GM23338 (cell line): ENCODE measurements at regions not wholly inside any gene's neighbourhood (a gene's known extent, or its start where the extent isn't known, plus 50 kb on each side); places are given as distances from the start of the nearest gene placed in this dataset.

ENCODE experiments used
- ATAC-seq: fragments of 200-7000 bp; cut with Tn5 transposase; 3 replicates; pipeline ENCODE4 v1.9.1; 2020
- DNase-seq: peaks from one replicate; pipeline ENCODE4 v3.0.0-alpha.2; 2015; ENCODE audit warnings: low spot score
- H2AFZ ChIP-seq: fragments of 200-600 bp; sonication (generic); 2 replicates; pipeline ENCODE4 v1.8.0; 2016; ENCODE audit warnings: antibody characterized with exemption, mild to moderate bottlenecking, moderate library complexity
- H3F3A ChIP-seq: fragments of 200-600 bp; sonication (generic); replicated peaks from 2 replicates; pipeline ENCODE4 v1.8.0; 2017; ENCODE audit warnings: antibody characterized with exemption, mixed run types, low read depth
- H3K27ac ChIP-seq: fragments of 200-600 bp; sonication (generic); 2 replicates; pipeline ENCODE4 v1.6.1; 2016; ENCODE audit warnings: low read depth
- H3K27me3 ChIP-seq: fragments of 200-600 bp; sonication (generic); 2 replicates; pipeline ENCODE4 v1.8.0; 2016; ENCODE audit warnings: mild to moderate bottlenecking, mixed run types, moderate library complexity; ENCODE audit not compliant: insufficient read depth
- H3K36me3 ChIP-seq: fragments of 200-600 bp; sonication (generic); 2 replicates; pipeline ENCODE4 v1.8.0; 2016; ENCODE audit warnings: mild to moderate bottlenecking; ENCODE audit not compliant: insufficient read depth
- H3K4me1 ChIP-seq: fragments of 200-600 bp; sonication (generic); 2 replicates; pipeline ENCODE4 v1.8.0; 2016; ENCODE audit warnings: mild to moderate bottlenecking, moderate library complexity; ENCODE audit not compliant: insufficient read depth
- H3K4me2 ChIP-seq: fragments of 200-600 bp; sonication (generic); 2 replicates; pipeline ENCODE4 v1.7.1; 2017; ENCODE audit warnings: mixed run types
- H3K4me3 ChIP-seq: fragments of 200-600 bp; sonication (generic); 2 replicates; pipeline ENCODE4 v1.6.1; 2016; ENCODE audit warnings: mixed run types
- H3K79me2 ChIP-seq: fragments of 200-600 bp; sonication (generic); replicated peaks from 2 replicates; pipeline ENCODE4 v1.8.0; 2017; ENCODE audit warnings: mild to moderate bottlenecking; ENCODE audit not compliant: insufficient read depth
- H3K9me2 ChIP-seq: fragments of 200-600 bp; sonication (generic); 2 replicates; pipeline ENCODE4 v1.8.0; 2017; ENCODE audit not compliant: insufficient read depth
- H4K20me1 ChIP-seq: fragments of 200-600 bp; sonication (generic); replicated peaks from 2 replicates; pipeline ENCODE4 v1.8.0; 2017; ENCODE audit warnings: mild to moderate bottlenecking; ENCODE audit not compliant: insufficient read depth
- H3K27ac Mint-ChIP-seq: 2 replicates; pipeline ENCODE4 v1.8.0; 2020; ENCODE audit warnings: inconsistent platforms, mild to moderate bottlenecking, moderate library complexity, mixed read lengths
- H3K27me3 Mint-ChIP-seq: 3 replicates; pipeline ENCODE4 v1.8.0; 2022; ENCODE audit warnings: low read depth, mild to moderate bottlenecking, moderate library complexity, mixed read lengths, inconsistent platforms; ENCODE audit not compliant: insufficient read depth, poor library complexity
- H3K36me3 Mint-ChIP-seq: 3 replicates; pipeline ENCODE4 v1.8.0; 2021; ENCODE audit warnings: low read depth, mild to moderate bottlenecking, inconsistent platforms, moderate library complexity, mixed read lengths
- H3K4me1 Mint-ChIP-seq: 3 replicates; pipeline ENCODE4 v1.8.0; 2020; ENCODE audit warnings: mild to moderate bottlenecking, inconsistent platforms, mixed read lengths
- H3K4me3 Mint-ChIP-seq: 3 replicates; pipeline ENCODE4 v1.8.0; 2021; ENCODE audit warnings: moderate library complexity, mild to moderate bottlenecking, inconsistent platforms, mixed read lengths
- H3K9me3 Mint-ChIP-seq: 3 replicates; pipeline ENCODE4 v1.8.0; 2020; ENCODE audit warnings: moderate library complexity, mild to moderate bottlenecking, inconsistent platforms, mixed read lengths
- CREB1 ChIP-seq: fragments of 250-450 bp; sonication (Bioruptor Pico); IDR thresholded peaks from 2 replicates; pipeline ENCODE4 v1.5.0; 2020; ENCODE audit warnings: low read depth, mild to moderate bottlenecking, moderate library complexity
- EZH2 ChIP-seq: fragments of 200-600 bp; sonication (generic); IDR thresholded peaks from one replicate; pipeline ENCODE4 v1.8.0; 2017; ENCODE audit warnings: antibody characterized with exemption, mild to moderate bottlenecking, low read depth; ENCODE audit not compliant: unreplicated experiment
- EZH2phosphoT487 ChIP-seq: fragments of 200-600 bp; sonication (generic); IDR thresholded peaks from one replicate; pipeline ENCODE4 v1.8.1; 2018; ENCODE audit warnings: antibody characterized with exemption; ENCODE audit not compliant: unreplicated experiment
- JUNB ChIP-seq: IDR thresholded peaks from one replicate; pipeline ENCODE4 v1.6.1; 2016; ENCODE audit warnings: antibody characterized with exemption; ENCODE audit not compliant: unreplicated experiment
- NANOG ChIP-seq: IDR thresholded peaks from 2 replicates; pipeline ENCODE4 v1.6.1; 2016; ENCODE audit warnings: antibody characterized with exemption, borderline replicate concordance
- STAT1 ChIP-seq: IDR thresholded peaks from one replicate; pipeline ENCODE4 v1.6.1; 2016; ENCODE audit warnings: antibody characterized with exemption; ENCODE audit not compliant: unreplicated experiment
- ZNF114 ChIP-seq: fragments of 250-450 bp; sonication (Bioruptor Pico); IDR thresholded peaks from 2 replicates; pipeline ENCODE4 v1.5.0; 2020; ENCODE audit warnings: mild to moderate bottlenecking, moderate library complexity
- ZNF331 ChIP-seq: fragments of 250-450 bp; sonication (Bioruptor Pico); IDR thresholded peaks from 2 replicates; pipeline ENCODE4 v1.5.0; 2020; ENCODE audit warnings: low read depth, mild to moderate bottlenecking, moderate library complexity
- TF ChIP-seq, protein P1 (sequence below): IDR thresholded peaks from one replicate; pipeline ENCODE4 v1.6.1; 2018; ENCODE audit warnings: antibody characterized with exemption; ENCODE audit not compliant: unreplicated experiment
- TF ChIP-seq, protein P2 (sequence below): IDR thresholded peaks from 2 replicates; pipeline ENCODE4 v1.6.1; 2016; ENCODE audit warnings: antibody characterized with exemption
- TF ChIP-seq, protein P3 (sequence below): fragments of 250-450 bp; sonication (Bioruptor Pico); IDR thresholded peaks from 2 replicates; pipeline ENCODE4 v1.5.0; 2020; ENCODE audit warnings: mild to moderate bottlenecking, moderate library complexity

DNA sequence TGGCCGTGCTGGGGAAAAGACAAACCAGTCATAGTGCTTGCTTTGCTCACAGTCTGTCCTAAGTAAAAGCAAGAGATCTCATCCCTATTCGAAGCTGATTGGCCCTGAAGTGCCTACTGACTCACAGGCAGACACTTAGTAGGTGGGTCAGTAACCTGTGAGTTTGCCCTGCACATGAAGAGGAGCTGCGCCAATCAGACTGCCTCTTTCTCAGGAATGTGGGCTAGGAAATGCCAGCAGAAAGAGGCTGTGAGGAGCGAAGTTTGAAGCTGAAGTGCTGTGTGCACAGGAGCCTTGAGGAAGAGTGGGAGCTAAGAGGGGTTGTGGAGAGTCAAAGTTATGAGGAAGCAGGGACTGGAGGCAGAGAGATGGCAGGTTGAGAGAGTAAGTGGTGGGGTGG lies 126.8 kb downstream of the IL20RB start:
- TF ChIP-seq, protein P1, sequence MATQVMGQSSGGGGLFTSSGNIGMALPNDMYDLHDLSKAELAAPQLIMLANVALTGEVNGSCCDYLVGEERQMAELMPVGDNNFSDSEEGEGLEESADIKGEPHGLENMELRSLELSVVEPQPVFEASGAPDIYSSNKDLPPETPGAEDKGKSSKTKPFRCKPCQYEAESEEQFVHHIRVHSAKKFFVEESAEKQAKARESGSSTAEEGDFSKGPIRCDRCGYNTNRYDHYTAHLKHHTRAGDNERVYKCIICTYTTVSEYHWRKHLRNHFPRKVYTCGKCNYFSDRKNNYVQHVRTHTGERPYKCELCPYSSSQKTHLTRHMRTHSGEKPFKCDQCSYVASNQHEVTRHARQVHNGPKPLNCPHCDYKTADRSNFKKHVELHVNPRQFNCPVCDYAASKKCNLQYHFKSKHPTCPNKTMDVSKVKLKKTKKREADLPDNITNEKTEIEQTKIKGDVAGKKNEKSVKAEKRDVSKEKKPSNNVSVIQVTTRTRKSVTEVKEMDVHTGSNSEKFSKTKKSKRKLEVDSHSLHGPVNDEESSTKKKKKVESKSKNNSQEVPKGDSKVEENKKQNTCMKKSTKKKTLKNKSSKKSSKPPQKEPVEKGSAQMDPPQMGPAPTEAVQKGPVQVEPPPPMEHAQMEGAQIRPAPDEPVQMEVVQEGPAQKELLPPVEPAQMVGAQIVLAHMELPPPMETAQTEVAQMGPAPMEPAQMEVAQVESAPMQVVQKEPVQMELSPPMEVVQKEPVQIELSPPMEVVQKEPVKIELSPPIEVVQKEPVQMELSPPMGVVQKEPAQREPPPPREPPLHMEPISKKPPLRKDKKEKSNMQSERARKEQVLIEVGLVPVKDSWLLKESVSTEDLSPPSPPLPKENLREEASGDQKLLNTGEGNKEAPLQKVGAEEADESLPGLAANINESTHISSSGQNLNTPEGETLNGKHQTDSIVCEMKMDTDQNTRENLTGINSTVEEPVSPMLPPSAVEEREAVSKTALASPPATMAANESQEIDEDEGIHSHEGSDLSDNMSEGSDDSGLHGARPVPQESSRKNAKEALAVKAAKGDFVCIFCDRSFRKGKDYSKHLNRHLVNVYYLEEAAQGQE, result no peak
- TF ChIP-seq EZH2phosphoT487, result no peak
- TF ChIP-seq, protein P2, sequence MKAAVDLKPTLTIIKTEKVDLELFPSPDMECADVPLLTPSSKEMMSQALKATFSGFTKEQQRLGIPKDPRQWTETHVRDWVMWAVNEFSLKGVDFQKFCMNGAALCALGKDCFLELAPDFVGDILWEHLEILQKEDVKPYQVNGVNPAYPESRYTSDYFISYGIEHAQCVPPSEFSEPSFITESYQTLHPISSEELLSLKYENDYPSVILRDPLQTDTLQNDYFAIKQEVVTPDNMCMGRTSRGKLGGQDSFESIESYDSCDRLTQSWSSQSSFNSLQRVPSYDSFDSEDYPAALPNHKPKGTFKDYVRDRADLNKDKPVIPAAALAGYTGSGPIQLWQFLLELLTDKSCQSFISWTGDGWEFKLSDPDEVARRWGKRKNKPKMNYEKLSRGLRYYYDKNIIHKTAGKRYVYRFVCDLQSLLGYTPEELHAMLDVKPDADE, result no peak
- Histone ChIP-seq H3K27ac (no peak overlapping the region), H3K4me2 (no peak overlapping the region), H3K27me3 (no peaks in the 10 kb centered on the region), H3K36me3 (no peaks in the 10 kb centered on the region), H3K79me2 (no peaks in the 10 kb centered on the region), H2AFZ (peak overlapping the region; percentile 70; the same call in 1 of the 2 replicates), H3K4me3 (no peak overlapping the region), H4K20me1 (no peaks in the 10 kb centered on the region), H3K4me1 (no peaks in the 10 kb centered on the region), H3K9me2 (0 out of 2 replicates have a peak, but pooled peaks cover 6% of the 10 kb centered on the region), H3F3A (no peaks in the 10 kb centered on the region)
- no peaks in the 10 kb centered on the region; the same call in 2 of the 3 replicates for H3K9me3 Mint-ChIP-seq
- no peak overlapping the region for H3K27ac Mint-ChIP-seq
- peaks cover 6% of the 10 kb centered on the region; the same call in 1 of the 3 replicates for H3K4me1 Mint-ChIP-seq
- peak; percentile 24 for DNase-seq
- H3K4me3 Mint-ChIP-seq, result no peak overlapping the region
- H3K27me3 Mint-ChIP-seq, result peaks cover 3% of the 10 kb centered on the region
- no peaks in the 10 kb centered on the region for H3K36me3 Mint-ChIP-seq
- ATAC-seq, result peak; percentile 52

DNA sequence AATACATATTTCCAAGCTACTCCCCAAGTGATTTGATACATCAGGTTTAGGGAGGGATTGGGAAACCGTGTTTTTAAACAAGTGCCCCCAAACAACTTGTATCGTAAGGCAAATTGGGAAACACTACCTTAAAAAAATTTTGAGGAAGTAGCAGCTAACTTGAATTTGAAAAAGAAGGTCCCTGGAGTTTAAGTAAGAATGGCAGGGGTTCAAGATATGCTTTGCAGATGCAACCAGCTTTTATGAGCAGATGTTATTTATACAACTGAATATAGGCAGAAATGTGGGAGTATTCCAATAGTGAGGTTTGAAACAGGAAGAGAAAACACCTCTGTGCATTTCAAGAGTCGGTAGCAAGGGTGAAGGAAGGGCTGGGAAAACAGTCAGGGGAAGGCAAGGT lies 139.6 kb downstream of the IL20RB start:
- Histone ChIP-seq H3K9me2 (no peaks in the 10 kb centered on the region), H3K4me3 (no peak overlapping the region), H2AFZ (peak overlapping the region; percentile 77), H3K79me2 (no peaks in the 10 kb centered on the region), H3K27me3 (no peaks in the 10 kb centered on the region), H4K20me1 (no peaks in the 10 kb centered on the region), H3F3A (no peaks in the 10 kb centered on the region), H3K4me2 (no peak overlapping the region), H3K36me3 (no peaks in the 10 kb centered on the region), H3K4me1 (peaks cover 12% of the 10 kb centered on the region), H3K27ac (no peak overlapping the region)
- H3K36me3 Mint-ChIP-seq, result no peaks in the 10 kb centered on the region
- peaks cover 3% of the 10 kb centered on the region; the same call in 2 of the 3 replicates for H3K9me3 Mint-ChIP-seq
- H3K27me3 Mint-ChIP-seq, result peaks cover 4% of the 10 kb centered on the region
- ATAC-seq (no peak), DNase-seq (no peak)
- peak overlapping the region; percentile 32 for H3K27ac Mint-ChIP-seq
- H3K4me3 Mint-ChIP-seq, result no peak overlapping the region
- peaks cover 14% of the 10 kb centered on the region for H3K4me1 Mint-ChIP-seq
- no peak for TF ChIP-seq EZH2phosphoT487
- TF ChIP-seq EZH2, result no peak
- TF ChIP-seq NANOG, result no peak
- TF ChIP-seq ZNF331, result no peak
- no peak for TF ChIP-seq STAT1
- TF ChIP-seq, protein P3, sequence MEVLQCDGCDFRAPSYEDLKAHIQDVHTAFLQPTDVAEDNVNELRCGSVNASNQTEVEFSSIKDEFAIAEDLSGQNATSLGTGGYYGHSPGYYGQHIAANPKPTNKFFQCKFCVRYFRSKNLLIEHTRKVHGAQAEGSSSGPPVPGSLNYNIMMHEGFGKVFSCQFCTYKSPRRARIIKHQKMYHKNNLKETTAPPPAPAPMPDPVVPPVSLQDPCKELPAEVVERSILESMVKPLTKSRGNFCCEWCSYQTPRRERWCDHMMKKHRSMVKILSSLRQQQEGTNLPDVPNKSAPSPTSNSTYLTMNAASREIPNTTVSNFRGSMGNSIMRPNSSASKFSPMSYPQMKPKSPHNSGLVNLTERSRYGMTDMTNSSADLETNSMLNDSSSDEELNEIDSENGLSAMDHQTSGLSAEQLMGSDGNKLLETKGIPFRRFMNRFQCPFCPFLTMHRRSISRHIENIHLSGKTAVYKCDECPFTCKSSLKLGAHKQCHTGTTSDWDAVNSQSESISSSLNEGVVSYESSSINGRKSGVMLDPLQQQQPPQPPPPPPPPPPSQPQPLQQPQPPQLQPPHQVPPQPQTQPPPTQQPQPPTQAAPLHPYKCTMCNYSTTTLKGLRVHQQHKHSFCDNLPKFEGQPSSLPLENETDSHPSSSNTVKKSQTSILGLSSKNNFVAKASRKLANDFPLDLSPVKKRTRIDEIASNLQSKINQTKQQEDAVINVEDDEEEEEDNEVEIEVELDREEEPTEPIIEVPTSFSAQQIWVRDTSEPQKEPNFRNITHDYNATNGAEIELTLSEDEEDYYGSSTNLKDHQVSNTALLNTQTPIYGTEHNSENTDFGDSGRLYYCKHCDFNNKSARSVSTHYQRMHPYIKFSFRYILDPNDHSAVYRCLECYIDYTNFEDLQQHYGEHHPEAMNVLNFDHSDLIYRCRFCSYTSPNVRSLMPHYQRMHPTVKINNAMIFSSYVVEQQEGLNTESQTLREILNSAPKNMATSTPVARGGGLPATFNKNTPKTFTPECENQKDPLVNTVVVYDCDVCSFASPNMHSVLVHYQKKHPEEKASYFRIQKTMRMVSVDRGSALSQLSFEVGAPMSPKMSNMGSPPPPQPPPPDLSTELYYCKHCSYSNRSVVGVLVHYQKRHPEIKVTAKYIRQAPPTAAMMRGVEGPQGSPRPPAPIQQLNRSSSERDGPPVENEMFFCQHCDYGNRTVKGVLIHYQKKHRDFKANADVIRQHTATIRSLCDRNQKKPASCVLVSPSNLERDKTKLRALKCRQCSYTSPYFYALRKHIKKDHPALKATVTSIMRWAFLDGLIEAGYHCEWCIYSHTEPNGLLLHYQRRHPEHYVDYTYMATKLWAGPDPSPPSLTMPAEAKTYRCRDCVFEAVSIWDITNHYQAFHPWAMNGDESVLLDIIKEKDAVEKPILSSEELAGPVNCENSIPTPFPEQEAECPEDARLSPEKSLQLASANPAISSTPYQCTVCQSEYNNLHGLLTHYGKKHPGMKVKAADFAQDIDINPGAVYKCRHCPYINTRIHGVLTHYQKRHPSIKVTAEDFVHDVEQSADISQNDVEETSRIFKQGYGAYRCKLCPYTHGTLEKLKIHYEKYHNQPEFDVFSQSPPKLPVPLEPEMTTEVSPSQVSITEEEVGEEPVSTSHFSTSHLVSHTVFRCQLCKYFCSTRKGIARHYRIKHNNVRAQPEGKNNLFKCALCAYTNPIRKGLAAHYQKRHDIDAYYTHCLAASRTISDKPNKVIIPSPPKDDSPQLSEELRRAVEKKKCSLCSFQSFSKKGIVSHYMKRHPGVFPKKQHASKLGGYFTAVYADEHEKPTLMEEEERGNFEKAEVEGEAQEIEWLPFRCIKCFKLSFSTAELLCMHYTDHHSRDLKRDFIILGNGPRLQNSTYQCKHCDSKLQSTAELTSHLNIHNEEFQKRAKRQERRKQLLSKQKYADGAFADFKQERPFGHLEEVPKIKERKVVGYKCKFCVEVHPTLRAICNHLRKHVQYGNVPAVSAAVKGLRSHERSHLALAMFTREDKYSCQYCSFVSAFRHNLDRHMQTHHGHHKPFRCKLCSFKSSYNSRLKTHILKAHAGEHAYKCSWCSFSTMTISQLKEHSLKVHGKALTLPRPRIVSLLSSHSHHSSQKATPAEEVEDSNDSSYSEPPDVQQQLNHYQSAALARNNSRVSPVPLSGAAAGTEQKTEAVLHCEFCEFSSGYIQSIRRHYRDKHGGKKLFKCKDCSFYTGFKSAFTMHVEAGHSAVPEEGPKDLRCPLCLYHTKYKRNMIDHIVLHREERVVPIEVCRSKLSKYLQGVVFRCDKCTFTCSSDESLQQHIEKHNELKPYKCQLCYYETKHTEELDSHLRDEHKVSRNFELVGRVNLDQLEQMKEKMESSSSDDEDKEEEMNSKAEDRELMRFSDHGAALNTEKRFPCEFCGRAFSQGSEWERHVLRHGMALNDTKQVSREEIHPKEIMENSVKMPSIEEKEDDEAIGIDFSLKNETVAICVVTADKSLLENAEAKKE (CRISPR knock-in tag), result no peak
- TF ChIP-seq ZNF114, result no peak
- TF ChIP-seq JUNB, result no peak
- TF ChIP-seq CREB1, result no peak
